Ureter (tissue), 1 donor: ENCODE measurements at regions not wholly inside any gene's neighbourhood (a gene's known extent, or its start where the extent isn't known, plus 50 kb on each side); places are given as distances from the start of the nearest gene placed in this dataset.
"Not testable (repeated sequence)": the region's sequence is repeated elsewhere in the genome, so short reads cannot be mapped to it uniquely, and the experiment has no call there.

Experiments
- DNase-seq: peaks from one replicate; pipeline ENCODE4 v3.0.0-alpha.2; 2020; ENCODE audit warnings: low spot score
- donor health status: DM: yes; HTN: yes; CAD: no.

DNA sequence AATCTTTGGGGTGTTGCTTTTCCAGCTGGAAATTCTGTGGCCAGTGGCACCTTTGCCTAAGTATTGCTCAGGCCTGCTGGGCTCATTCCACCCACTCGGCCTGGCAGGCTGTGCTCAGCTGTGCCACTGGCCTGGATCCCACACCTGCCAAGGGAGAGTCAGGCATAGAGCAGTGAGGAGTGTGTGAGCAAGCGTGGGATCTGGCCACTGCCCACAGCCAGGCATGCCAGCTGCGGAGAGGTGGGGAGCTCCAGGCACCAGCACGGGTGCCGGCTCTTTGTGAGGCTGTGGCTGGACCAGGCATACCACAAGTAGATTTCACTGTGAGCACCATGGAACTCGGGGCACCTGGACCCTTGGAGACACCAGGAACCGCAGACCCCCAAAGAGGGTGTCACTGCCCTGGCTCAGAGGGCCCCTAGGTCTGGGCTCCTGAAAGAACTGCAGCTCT is 118.1 kb upstream of the MAP2 start:
- DNase-seq, result no peak

DNA sequence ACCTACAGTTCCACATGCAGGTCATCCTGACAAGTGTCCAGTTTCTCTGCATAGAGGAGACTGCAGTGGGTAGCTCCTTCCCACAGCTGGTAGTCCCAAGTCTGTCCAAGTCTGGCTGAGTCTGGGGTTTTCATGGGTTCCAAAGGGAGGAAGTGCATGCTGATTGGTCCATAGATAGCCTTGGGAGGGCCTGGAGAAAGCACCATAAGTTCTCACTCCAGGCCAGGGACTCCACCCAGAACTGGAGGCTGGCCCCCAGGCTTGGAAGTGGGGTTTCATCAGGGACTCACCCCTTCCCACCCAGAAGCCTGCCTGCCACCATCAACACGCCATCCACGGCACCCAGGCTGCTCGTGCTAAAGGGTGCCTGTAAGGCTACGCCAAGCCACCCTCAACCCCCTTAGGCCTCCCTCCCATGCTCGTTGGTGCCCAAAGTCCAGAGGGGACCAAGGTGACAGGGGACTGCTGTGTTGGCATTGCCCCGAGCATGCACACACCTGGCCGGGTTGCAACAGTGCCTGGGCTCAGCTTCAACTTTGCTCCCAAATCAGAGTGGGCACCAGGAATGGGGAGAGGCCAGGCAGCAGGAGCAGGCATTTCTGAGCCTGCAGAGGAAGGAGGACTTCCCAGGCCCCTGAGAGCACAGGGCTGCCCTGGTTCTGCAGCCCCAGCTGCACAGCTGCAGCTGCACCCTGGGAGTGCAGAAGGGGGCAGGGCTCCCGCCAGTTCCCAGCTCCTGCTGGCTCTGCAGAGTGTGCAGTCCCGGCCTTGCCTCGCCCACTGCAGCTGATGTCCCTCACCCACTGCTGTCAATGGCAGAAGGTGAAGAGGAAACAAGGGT is 116.5 kb upstream of the MAP2 start:
- DNase-seq, result no peak

DNA sequence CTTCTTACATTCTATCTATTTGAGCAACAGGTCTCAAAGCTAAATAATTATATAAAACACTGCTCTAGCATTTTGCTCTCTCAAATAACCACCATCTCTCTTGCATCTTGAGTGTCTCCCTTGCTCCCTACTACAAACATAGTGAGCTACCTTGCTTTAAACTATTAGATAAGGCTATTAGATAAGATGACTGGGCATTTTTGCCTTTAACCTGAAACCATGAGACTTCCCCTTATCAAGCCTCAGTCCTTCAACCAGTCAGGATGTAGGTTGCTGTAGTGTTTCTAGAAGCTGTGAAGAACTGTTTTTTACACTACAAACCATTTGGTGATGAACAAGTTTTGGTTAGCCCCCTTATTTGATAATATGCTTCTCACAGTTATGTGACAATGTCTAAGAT is 115.4 kb upstream of the MAP2 start:
- DNase-seq, result no peak

- no peak for DNase-seq
Observed at GRCh38 chr2:209311948-209312347, 111.9 kb upstream of the MAP2 start.

DNA sequence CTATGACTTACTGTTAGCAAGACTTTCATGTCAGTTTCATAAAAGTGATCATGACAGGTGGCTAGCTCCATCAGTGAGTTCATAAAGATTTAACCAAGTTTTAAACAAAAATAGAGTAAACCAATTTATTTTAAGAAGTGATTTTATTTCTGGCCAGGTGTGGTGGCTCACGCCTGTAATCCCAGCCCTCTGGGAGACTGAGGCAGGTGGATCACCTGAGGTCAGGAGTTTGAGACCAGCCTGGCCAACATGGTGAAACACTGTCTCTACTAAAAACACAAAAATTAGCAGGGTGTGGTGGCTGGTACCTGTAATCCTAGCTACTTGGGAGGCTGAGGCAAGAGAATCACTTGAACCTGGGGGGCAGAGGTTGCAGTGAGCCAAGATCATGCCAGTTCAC is 111.4 kb upstream of the MAP2 start:
- not testable (repeated sequence) for DNase-seq

- no peak for DNase-seq
Observed at GRCh38 chr2:209314653-209315052, 109.2 kb upstream of the MAP2 start.

DNA sequence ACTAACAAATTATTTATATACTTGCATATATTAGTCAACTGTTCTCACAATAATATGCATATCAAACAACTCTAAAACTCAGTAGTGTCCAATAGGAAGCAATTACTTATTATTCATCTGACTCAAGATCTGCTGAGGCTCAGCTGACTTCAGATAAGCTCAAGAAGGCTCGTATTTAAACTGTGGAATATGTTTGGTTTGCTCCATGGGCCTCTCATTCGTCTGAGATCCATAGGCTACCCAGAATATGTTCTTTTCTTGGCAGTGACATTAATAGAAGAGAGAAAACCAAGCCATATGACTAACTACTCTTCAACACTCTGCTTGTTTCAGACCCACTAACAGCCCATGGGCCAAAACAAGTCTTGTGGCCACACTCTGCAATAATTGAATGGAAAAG is 107.7 kb upstream of the MAP2 start:
- DNase-seq, result no peak

DNA sequence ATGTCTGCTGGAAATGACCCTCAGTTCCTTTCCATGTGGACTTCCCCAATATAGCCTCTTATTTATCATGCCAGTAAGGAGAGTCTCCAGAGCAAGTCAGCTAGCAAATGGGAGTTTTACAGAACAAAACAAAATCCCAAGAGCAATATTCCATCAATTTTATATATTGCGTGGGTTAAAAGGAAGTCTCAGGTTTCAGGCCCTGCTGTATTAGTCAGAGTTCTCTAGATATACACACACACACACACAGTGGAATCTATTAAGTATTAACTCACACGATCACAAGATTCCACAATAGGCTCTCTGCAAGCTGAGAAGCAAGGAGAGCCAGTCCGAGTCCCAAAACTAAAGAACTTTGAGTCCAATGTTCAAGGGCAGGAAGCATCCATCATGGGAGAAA is 102.8 kb upstream of the MAP2 start:
- DNase-seq, result no peak

DNA sequence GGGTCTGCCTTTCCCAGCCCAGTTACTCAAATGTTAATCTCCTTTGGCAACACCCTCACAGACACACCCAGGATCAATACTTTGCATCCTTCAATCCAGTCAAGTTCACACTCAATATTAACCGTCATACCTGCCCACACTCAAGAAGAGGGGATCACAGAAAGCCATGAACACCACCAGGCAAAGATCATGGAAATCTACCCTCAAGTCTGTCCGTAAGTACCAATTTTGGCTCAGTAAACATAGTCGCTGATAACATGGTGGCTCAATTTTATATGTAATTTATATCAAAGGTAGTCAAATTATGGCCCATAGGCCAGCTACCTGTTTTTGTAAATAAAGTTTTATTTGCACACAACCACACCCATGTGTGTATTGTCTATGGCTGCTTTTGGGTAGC is 102.3 kb upstream of the MAP2 start:
- DNase-seq, result no peak

DNA sequence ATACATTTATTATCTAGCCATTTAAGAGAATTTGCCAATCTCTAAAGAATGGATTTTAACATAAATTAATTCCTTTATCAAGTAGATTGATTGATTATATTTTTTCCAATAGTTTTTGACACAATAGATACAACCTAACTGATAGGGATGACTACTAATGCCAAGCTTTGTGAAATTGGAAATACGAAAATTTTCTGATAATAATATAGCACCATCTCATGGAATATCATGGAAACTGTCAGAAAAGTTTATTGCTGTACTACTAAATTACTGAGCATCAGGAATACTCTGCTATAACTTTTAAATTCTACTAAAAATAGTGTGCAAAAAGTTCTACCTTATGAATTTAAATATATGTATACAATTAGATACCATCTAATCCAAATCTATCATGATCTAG is 101.8 kb upstream of the MAP2 start:
- no peak for DNase-seq

GRCh38 chr2:209322905-209323512 is 100.8 kb upstream of the MAP2 start:
- no peak for DNase-seq

- no peak for DNase-seq
Observed at GRCh38 chr2:209323738-209324137, 100.1 kb upstream of the MAP2 start.

DNA sequence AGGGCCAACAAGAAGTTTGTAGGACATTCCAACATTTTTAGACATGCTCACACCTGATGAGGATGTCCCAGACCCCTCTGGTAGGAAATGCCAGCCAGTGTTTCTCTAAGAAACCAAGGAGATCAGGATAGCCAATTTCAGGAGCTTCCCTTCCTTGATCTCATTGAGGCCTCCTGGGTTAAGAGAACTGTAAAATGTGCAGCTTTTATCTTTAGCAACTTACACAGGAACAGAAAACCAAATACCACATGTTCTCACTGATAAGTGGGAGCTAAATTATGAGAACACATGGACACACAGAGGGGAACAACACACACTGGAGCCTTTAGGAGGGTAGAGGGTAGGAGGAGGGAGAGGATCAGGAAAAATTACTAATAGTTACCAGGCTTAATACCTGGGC is 99.6 kb upstream of the MAP2 start:
- no peak for DNase-seq

DNA sequence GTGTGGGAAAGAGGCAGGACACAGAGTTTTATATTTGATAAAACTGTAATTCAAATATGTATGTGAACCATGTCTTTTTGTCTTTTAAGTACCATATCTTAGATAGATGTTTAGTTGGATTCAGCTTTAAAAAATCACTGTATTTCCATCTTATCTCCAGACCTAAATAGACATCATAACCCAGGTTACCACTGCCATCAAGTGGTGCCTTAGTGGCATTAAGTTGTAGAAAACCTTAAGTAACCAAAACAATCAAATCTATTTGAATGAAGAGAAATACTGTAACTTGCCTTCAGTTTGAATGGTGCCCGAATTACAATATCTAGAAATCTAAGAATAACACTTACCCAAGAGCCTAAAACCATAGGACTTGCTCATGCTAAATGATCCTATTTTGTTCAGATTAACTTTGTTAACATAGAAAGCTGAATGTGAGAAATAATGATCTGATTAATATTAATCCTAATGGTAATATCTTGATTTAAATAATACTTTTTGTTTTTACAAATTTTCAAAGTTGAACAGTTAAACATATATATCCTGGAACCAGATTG is 92.5 kb upstream of the MAP2 start:
- DNase-seq, result no peak

DNA sequence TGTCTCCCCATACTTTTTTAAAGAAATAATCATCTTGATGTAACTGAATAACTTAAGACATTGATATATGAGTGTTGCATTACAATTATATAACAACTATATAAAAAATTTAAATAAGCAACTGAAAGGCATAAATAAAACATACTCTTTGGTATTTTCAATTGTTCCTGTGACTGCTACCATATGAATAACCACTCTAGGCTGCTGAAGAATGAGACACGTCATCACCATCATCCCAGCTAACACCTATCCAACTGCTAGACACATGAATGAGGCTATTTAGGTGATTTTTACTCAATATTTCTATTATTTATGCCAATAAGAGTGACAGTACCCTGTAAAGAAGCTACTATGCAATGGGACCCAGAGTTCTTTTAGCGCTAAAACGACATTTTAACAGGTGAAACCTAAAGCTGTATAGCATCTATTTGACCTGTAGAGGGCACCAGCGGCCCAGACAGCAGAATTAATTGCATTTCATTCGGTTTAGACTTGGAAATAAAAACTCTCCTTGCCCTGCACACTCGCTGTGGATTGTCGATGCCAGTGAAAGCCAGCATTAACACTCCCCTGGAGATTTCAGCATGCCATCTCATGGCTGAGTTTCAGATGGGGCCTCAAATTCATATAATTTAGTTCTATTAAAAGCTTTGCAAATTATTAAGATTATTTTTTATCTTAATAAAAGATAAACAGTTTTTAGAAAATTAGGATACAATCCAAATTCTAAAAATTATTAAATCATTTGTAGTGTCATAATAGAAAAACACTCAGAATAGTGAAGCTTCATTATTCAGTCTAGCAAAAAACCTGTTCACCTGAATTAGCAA is 89.4 kb upstream of the MAP2 start:
- no peak for DNase-seq

DNA sequence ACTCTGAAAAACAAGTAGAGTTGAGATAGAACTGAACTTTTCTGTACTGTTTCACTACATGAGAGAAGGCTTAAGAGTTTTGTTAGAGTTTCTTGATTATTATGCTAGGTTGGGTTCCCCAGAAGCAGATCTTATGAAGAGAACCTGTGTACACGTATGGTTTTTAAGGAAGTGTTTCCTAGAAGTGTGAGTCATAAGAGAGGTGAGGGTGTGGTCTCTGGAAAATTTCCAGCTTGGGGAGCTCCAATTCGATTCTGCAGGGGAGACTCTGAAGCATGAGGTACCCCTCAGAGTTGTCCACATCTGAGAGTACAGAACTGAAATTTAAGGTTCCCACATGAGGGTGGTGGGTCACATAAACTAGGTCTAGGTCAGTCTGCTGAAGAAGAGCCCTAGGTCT is 83.3 kb upstream of the MAP2 start:
- no peak for DNase-seq

DNA sequence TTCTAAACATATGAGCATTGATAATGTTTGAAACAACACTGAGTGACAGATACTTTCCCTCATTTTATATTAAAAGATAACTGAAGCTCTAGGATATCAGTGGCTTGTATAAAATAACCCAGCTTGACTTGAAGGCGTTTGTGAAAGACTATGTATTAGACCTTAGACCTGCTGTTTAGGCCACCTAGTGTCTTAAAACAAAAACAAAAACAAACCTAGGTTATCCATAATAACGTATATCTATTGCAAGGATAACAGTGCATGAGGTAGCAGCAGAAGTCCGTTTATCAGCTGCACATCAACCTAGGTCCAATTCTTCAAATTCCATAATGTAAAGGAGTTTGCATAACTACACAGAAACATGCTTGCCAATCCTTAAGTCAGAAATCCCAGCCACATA is 79.5 kb upstream of the MAP2 start:
- no peak for DNase-seq

DNA sequence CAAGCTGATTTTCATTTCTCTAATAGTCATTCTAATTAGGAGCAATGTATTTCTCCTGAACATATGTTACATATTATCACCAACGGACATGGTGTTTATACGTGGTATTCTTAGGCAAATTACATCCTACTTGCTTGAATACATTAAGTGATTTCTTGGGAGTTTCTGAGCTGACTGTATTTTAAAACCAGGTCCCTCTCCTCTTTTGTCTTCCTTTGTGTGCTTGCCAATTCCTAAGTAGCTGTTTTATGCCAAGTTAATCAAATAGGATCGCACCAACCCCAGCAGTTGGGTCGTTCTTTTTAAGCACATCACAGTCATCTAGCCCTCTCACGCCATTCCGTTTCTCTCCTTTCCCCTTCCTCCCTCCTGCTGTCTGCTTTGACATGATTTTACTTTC is 75.4 kb upstream of the MAP2 start:
- no peak for DNase-seq

DNA sequence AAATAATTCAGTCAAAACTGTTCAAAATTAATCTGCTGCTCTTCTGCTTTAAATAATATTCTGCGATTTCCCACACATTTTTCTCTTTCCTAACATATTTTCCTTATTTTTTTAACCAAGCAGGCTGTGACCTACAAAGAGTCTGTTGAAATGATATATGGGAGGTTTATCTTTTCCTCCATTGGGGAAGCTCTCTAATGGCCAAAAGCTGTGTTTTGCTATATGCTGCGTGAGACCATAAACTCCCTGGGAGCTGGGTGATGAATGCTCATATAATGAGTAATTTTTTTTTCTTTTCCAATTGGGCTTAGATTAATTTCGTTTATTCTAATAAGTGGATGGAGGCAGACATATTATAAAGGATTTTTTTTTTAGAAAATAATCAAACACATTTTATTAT is 72.2 kb upstream of the MAP2 start:
- no peak for DNase-seq

DNA sequence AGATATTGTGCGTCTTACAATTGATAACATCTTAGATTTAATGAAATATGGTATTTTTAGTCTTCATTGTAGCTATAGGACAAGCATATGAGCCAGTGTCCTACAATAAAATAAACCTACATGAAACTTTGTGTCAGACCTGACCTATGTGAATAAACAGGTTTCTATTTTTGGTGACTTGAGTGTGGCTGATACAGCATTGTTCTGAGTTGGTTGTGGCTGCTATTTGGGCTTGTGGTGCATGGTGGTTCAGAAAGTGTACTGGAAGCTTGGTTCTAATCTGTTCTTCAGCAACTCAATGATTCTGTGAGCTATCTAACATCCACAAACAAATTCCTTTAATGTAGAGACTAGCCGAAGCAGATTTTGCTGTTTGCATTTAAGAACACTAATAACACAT is 64.9 kb upstream of the MAP2 start:
- DNase-seq, result no peak

DNA sequence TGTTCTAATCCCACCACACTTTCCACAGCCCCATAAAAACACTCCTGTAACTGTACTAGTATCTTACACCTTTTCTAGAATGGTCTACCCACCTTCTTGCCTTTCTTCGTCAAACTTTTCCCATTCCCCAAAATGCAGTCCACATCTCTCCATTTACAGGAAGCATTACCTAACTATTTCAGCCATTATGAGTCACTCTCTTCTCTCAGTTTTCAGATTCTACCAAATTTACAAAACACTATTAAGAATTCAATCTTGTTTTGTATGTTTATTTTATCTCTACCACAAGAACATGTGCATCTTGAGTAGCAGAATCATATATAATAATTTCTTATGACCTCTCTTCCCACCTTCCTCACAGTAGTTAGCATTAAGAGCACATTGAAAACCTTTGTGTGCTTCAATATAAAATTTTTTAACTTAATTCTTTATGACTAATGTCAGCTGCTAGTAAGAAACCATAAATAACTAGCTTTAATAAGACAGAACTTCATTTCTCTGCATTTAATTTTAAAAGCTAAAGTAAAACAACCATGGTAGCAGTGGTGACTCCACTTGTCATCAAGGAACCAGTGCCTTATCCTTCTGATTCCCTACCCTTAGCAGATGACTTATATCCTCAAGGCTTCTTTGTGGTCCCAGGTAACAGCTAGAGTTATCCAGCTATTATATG is 56.6 kb upstream of the MAP2 start:
- DNase-seq, result no peak

DNA sequence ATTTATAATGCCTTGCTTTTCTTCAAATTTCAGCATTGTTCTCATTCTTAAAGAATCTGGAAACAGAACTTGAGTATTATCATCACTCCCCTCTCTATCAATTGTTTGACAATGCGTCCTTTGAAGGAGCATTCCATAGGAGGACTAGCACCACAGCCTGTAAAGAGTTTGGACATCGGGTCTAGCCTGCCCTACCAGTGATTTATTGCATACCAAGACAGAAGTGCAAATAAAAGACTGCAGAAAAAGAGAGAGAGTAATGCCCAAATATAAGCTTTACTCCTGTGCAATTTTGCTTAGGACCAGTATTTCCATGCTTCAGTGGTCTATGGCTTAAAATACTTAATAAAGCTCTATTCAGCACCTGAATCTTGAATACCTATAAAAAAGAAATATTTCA is 55.4 kb upstream of the MAP2 start:
- no peak for DNase-seq
